Epidermal melanocyte (primary cell): ENCODE measurements at regions not wholly inside any gene's neighbourhood (a gene's known extent, or its start where the extent isn't known, plus 50 kb on each side); places are given as distances from the start of the nearest gene placed in this dataset.

ENCODE experiments used
- DNase-seq: peaks from one replicate; pipeline ENCODE4 v3.0.0; 2011; ENCODE audit warnings: low spot score; ENCODE audit not compliant: insufficient read length

DNA sequence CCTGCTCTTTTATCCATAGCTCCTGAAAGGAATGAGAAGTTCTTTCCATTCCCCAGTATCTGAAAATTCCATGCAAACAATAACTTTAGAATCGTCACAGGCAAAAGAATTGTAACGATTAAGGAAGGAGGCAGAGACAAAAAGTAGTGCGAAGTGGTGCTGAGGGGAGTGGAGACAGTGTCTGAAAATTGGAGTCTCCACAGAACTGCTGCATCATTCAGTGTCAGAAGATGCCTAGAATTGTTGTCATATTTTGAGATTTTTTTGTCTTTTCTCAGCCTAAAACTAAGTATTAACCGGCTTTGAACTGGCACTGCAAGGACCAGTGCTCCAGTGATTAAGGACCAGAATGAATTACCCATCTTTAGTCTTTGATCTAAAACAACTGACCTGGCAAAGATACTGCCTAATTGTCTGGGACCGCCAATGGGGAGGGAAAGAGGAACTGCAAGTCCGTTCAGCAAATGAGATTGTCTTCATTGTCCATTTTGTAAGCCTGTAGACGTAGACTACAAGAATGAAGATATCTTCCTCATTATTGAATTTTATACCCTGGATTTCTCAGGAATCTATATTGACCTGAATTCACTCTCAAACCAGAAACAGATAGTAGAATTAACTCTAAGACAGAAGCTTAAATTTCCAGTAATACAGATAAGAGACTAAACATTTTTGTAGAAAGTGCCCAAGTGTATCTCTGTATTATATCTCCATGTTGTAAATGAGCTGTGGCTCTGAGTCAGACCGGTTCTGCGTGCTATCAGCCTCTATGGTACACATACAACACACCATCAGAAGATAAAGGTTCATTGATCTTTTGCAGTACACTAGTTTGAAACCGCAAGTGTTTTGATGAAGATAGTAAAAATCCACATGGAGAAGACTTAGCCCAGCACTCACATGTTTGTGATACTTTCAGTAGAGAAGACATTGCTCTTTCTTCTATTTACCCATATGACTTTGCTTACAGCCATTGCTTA lies 293.2 kb downstream of the EFNB2 start:
- DNase-seq: no peak

DNA sequence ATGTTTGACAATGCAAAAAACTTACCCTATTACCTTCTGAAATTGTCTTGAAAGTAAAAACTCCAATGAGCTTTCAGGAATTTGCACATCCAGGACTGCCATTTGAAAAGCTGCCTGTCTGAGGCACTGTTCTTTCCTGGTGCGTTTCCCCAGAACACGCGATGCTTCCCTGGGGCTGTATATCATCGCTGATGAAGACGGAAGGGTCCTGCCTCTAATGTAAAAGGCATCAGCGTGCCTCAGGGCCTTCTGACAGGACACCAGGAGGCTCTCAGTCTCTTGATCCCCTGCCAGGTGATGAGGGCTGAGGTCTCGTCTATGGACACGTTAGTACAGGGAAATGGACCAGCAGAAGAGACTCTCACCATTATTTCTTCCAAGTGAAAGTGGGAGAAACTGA lies 296.8 kb downstream of the EFNB2 start:
- no peak for DNase-seq

DNA sequence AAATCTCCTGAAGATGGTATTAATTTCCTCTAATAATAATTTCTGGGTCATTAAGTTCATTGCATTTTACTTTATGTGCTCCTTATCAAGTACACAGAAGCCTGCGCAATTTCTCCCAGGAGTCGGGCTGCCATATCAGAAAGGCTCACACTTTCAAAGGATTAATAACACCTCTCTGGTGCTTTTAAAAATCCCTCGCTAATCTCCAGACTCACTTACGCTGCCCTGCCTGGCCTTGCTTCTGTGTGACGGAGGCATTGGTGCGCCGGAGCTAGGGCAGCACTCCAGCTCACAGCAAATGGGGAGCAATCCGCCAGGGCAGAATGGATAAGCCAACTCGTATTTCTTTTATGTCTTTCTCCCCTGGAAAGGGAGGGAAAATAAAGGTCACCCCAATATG lies 300.8 kb downstream of the EFNB2 start:
- DNase-seq: no peak

DNA sequence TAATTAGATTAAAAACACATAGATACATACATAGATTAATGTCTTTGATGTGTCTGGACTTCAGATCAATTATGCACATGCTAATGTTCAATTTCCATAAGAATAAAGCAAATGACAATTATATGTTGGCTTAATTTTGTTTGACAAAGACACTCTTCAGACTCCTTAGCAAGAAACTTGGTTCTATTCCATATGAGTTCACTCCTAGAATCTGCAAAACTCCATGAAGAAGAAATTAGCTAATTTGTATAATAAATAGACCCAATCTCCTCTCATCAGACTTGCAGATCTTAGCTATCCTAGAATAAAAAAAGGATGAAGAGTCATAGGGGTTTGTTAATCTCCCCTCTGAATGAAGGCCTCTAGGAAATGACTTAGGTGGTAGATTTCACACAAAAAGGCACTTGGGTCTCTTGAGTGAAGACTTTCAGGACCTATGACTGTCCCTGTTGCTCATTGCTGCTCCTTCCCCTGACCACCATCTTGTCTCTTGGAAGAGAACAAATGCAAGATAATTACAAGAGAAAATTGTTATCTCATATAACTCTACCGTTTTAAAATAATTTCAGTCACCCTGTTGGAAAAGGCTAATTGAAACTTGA lies 302.2 kb downstream of the EFNB2 start:
- DNase-seq: no peak

DNA sequence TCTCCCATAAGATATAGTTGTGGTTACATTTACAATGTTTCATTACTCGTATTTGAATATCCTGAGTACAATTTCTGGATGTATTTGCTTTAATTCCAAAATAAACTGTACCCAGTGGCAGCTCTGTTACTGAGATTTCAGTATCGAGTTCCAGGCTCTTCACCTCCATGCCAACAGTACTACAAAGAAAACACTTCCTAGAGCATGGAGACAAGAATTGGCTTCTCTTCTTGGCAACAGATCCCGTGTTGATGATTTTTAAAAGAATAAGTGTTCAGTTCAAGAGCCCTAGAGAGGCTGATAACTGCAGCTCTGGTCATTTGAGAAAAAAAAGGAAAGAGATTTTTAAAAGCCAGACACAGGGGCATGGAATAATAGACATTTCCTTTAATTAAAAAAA lies 302.8 kb downstream of the EFNB2 start:
- DNase-seq: no peak

DNA sequence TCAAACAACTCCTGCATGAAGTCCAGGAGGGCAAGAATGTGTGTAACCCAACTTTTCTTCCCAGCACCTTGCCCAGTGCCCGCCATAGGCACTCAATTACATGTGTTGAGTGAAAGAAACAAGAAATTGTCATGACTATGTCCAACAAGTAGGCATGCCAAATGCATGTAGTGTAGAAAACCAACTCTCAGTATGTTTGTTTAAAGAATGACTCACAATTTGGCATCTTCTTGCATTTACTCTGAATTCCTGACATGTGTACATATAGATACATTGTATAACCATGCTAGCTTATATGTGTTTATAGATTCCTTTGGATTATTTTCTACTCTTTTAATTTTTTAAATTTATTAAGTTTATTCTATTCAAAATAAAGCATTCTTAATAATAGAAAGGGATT lies 305.0 kb downstream of the EFNB2 start:
- no peak for DNase-seq

DNA sequence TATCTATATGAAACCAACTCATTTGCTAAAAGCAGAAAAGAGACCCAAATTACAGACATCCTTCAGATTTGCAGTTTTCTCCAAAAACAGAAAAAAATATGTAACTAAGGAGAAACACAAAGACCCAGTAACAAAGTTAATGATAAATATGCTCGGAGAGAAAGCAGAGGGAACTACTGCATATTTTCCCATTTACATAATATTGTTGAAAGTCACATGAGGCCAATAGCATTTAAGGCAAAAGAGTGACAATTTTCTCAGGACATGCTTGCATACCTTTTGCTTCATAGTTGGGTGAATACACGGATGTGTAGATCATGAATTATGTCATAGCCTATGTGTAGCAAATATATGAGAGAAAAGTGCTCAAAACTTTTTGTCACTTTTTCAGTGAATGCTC lies 310.3 kb downstream of the EFNB2 start:
- no peak for DNase-seq

DNA sequence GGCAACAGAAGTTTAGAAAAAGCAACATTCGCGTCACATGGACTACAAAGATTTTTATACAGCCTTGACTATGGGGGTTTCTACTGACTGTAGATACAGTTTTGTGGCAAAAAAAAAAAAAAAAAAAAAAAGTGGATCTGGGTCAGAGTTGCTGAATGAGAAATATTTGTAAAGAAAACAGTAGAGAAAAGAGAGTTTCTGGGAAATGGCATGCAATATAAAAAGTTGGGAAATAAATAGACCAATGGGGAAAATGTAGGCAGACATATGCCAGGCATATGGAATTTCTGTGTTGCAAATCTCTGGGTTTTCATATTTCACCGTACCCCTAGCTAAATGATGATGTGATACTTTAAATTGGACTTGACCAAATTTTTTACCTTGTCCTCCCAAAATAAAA lies 315.3 kb downstream of the EFNB2 start:
- DNase-seq: no peak

DNA sequence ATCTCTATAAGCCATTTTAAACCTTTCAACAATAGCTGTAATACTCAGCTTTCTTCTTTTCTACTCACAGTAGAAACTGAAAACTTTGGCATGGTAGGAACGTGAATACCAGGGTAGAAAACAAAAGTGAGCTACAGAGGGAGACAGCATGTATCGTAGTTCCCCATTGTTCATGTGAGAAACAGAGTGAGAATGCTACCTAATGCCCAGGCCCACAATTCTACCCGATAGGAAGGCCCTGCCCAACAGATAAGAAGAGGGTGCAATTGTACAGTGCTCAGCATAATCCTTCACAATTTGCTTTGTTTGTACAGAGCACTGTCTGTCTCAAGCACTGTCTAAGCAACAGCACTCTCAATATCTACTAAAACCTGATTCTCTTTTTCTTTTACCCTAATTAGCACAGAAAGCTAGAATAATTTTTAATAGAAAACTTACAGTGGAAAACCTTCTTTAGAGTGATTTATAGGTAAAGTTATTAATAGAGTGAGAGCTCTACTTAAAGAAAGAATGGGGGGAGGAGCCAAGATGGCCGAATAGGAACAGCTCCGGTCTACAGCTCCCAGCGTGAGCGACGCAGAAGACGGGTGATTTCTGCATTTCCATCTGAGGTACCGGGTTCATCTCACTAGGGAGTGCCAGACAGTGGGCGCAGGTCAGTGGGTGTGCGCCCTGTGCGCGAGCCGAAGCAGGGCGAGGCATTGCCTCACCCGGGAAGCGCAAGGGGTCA lies 322.3 kb downstream of the EFNB2 start:
- no peak for DNase-seq

DNA sequence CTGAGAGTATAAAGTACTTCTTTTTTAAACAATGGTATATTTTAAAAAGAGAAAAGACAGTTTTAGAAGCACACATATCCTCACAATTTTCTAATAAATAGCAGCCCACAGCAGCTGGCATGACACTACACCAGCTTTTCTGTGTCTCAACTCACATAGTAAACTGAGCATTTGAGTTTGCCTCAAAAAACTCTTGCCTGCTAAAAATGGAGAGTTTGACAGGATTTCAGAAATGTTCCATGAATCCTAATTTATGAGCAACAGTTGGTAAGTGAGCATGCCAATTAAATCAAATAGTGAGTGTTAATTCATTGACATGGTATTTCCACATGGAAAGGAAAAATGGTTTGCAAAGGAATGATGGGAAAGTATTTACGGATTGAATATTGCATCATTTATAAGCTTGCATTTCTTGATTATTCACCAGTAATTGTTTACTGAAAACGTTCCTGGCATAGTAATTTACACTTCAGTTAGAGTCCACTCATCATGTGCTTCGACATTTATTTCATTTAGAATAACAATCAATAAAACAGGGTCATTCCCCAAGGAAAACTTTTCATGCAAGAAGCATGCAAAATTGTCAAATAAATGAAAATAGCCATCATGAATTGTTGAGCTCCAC lies 323.0 kb downstream of the EFNB2 start:
- DNase-seq: no peak

DNA sequence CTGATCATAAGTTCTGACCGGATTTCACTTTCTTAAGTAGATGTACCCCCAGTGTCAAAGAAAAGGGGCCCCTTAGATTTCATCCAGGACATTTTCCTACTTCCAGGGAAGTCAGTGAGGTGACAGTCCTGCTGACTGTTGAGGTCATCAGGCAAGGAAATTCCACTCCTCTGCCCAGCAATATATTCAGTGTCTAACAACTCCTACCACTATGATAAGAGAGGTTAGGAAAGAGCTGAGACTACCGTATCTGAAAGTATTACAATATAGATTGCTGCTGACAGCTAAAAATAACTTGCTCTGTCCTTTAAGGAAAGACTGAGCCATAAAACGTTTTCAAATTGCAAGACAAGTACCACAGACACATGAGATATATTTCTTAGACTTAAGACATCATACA lies 325.1 kb downstream of the EFNB2 start:
- DNase-seq: no peak

DNA sequence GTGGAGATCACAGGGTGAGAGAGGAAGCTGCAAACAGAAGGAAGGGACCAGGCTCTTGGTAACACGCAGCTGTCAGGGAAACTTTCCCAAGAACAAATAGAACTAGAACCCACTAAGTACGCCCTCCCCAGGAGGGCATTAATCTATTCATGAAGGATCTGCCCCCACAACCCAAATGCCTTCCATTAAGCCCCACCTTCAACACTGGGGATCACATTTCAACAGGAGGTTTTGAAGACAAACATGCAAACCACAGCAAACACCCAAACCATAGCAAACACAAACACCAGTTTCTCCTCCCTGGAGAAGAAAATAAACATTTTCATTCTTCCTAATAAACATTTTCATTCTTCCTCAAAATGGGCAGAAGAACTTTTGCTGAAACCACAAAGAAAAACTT lies 329.6 kb downstream of the EFNB2 start:
- DNase-seq: no peak

DNA sequence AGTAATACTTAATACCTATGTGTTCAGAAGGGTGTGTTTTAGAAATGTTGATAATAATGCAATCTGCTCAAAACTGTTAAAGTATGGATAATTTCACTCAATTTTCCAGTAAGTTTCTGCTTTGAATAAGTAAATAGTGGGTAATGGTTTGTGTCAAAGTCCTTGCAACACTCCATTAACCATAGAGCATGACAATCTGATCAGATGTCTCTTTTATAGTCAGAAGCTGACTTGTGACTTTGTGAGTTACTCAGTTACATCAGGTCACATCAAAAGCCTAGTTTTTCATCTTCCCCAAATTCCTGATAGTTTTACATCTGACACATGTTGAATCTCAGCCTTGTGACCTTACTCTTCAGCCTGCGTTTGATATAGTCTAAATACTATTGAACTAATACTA lies 338.0 kb downstream of the EFNB2 start:
- DNase-seq: no peak

DNA sequence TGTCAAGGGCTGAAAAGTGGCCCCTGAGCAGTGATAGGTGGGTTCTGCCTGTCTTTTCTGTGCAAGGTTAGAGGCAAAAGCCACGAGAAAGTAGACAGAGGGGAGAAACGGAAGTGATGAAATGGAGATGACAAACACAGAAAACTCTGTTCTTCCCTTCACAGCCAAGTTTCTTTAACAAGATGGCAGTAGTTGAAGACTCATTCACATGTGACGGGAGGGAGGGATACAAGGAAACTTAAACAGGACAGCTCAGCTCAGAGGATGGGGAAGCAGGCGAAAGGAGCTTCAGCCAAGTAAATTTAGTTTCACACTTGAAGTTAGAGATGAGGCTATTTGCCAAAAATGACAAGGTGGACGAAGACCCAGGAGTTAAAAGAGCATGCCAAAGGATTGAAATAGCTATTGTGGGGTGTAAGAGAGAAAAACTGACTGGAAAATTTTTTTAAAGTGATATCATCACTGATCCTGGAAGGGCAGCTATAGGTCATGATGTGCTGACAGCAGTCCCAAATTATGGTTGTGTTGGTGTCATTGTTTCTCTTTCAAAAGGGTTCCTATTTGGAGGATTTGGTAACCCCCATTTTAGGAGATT lies 347.9 kb downstream of the EFNB2 start:
- no peak for DNase-seq

DNA sequence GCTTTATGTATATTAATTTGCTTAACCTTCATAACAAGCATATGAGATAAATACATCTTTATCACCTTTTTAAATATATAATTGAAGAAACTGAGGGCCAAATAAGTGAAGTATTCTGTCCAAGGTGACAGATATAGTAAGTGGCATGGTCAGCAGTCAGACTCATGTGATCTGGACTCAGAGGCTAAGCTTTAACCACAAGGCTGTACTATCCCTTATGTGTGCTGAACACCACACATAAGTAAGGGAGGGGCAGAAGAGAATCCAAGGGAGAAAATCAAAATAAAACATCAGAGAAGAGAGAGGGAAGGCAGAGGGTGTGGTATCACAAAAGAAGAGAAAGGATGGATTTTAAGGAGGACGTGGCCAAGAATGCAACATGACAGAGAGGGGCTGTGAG lies 348.4 kb downstream of the EFNB2 start:
- no peak for DNase-seq

DNA sequence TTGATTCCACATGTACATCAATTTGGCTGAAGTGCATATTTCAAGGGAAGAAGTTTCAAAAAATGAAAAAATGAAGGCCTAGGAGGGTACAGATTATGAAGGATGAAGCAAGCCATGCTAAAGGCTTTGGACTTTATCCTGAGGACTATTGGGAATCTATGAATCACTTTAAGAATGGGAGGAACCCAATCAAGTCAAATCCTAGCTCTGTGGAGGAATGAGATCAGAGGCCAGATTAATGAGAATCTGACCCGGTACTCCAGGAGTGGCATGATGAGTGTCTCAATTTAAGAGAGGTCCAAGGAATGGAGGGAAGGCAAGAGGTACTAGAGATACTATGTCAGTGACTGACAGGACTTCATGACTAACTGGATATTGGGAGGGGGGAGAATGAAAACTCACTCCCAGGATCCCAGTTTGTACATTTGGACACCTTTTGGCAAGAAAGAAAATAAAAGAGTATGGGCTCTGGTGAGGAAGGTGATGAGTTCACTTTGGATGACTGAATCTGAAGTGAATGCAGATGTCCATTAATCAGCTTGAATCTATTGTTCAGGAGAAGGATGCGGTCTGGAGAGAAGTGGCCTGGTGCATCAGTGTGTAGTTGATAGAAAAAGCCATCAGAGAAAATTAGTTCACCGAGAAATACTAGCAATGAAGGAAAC lies 349.0 kb downstream of the EFNB2 start:
- DNase-seq: no peak

DNA sequence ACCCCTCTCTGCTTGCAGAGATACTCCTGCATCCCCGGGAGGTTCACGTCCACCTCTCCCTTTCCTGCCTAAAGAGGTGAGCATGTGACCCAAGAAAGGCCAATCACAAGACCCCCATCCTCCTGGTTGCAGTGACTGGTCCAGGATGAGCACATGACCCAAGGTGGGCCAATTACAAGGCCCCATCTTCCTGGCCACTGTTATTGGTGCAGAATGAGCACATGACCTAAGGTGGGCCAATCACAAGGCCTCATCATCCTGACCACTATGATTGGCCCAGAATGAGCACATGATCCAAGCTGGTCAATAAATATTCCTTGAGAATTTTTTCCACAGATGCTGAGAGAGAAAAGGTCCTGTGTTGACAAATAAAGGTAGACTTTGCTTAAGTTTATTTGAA lies 350.7 kb downstream of the EFNB2 start:
- no peak for DNase-seq

DNA sequence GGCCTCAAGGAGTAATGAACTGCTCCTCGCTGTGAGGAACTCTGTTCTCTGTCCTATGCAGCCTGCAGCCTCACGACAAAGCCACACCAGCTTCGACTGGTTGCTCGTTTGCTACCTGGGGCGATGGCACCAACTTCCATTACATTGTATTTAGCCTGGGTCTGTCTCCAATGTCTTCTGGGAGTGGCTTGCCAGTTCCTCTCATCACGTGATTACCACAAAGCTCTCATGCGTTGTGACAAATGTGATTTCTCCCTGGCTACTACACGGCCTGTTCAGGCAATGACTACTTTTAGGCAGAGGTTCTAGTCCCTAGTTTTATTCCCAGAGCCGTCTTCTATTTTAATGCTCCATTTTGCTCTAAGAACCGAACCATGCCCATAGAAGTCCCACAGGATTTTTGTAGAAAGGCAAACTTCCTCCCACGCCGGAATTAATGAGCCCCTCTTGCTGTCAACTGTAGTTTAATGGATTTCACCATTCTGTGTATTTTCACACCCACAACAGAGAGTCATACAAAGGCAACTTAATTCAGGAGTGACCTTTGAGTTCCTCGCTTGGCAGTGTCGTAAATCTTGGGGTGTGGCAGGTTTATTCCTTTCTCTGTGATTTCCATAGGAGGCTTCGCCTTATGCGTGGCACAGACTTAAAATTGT lies 351.9 kb downstream of the EFNB2 start:
- no peak for DNase-seq

DNA sequence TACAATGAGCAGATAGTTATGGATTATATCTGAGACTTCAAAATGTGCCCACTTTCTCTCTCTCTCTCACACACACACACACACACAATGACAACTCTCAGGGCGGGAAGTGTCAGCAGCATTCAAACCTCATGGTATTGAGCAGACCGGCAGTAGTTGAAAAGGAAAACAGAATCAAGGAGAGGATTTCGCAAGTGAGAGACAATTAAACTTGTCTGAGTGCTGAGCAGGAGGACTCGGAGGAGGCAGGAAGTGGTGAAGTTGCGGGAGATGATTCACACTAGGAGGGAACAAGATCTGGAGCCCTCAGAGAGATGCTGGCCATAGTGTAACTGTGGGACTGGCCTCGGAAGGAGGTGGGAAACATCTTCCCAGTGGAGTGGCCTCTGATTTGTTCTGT lies 353.1 kb downstream of the EFNB2 start:
- DNase-seq: no peak

DNA sequence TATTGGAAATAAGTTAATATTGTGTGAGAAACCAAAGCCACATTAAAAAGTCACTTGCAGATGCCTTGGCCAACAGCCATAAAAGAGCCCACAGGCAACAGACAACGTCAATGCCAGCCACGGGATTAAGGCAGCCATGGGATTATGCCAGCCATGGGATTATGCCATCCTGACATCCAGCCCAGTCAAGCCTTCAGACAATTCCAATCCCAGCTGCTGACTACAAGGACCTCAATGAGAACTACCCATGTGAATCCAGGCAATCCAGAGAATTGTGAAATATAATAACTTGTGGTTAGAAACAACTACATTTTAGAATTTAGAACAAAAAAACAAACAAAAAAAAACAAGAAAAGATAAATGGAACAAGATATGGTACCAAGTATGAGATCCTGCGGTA lies 356.6 kb downstream of the EFNB2 start:
- DNase-seq: no peak
